GM21717 (cell line): ENCODE measurements at regions not wholly inside any gene's neighbourhood (a gene's known extent, or its start where the extent isn't known, plus 50 kb on each side); places are given as distances from the start of the nearest gene placed in this dataset.
A peak's percentile ranks its signal among the peaks of the same experiment; 100 is the strongest.
"Not testable (repeated sequence)": the region's sequence is repeated elsewhere in the genome, so short reads cannot be mapped to it uniquely, and the experiment has no call there.

Source experiments
- ATAC-seq: cut with Tn5 transposase; IDR thresholded peaks from one replicate; pipeline ENCODE4 v1.9.1; 2021; ENCODE audit warnings: mild to moderate bottlenecking, moderate library complexity; ENCODE audit not compliant: unreplicated experiment

DNA sequence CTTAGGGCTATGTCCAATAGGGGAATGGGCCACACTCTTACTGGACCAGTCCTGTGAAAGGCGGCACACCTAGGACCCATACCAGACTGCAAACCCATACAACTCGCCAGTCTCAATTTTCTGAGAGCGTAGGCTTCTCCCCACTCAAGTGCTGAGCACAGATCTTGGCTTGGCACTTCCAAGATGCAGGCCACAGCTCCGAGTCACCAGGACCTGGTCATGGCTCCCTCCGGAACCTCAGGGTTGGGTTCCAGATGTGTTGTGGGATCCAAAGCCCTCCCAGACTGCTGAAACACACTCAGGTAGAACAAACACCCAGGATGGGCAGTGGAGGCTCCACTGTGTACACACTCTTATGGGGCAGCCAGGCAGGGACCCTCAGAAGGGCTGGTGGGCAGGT lies 103.3 kb downstream of the TMEM144 start:
- no peak for ATAC-seq

- no peak for ATAC-seq
Measured at GRCh38 chr4:158314756-158315487, 104.6 kb downstream of the TMEM144 start.

- ATAC-seq: no peak
Measured at GRCh38 chr4:158315706-158316105, 105.4 kb downstream of the TMEM144 start.

- ATAC-seq: peak; percentile 71
Measured at GRCh38 chr4:158316264-158316663, 106.0 kb downstream of the TMEM144 start.

DNA sequence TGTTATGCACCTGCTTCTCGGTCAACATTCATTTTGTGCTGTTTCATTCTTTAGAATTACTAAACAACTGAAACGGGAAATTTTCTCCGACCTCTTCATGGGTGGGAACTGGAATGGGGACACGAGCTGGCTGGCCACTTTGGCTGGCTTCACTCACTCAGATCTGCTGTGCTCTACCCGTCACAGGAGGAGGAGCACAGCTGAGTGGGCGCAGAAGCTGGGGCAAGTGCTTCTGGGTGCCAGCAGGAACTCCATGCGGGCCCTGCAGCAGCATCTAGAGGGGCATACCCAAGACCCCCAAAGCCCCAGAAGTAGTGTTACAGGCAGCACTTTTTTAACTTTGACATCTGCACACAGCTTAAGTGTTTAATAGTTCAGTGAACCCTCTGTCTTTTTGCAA lies 109.6 kb downstream of the TMEM144 start:
- ATAC-seq: no peak

DNA sequence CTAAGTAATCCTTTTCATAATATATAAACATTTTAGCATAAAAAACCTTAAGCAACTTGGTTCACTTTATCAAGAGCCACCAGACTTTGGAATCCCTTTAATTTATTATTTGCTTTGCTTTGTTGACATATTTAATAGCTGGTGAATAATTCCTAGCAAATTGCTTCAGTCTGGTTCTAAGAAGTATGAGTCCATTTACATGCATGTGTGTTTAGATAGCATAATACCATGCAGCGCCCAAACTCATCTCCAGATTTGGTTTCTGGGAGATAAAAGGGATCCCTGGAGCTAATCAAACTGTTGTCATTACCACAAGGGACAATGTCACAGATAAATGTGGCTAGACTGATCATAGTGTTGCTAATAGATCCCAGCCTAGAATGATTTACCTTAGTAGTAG lies 111.8 kb downstream of the TMEM144 start:
- ATAC-seq: no peak

DNA sequence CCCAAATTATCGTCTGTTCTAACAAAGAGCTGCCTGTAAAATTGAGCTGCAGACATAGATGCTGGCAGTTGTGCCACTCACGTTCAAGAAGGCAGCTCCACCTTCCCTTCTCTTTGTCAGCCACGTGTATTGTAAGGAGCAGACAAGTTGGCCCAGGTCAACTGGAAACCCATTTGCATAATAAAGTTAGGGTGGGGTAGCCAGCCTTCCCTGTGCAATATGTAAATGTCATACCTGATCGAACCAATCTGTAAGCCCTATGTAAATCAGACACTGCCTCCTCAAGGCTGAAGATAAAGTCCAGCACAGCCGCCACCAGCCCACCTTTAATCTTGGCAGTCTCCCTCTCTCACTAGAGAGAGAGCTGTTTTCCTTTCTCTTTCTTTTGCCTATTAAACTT lies 117.2 kb downstream of the TMEM144 start:
- ATAC-seq: no peak

- no peak for ATAC-seq
Measured at GRCh38 chr4:158331863-158332262, 121.6 kb downstream of the TMEM144 start.

- no peak for ATAC-seq
Measured at GRCh38 chr4:158333820-158334219, 123.5 kb downstream of the TMEM144 start.

- ATAC-seq: no peak
Measured at GRCh38 chr4:158341896-158342295, 131.6 kb downstream of the TMEM144 start.

- ATAC-seq: no peak
Measured at GRCh38 chr4:158346576-158346975, 136.3 kb downstream of the TMEM144 start.

DNA sequence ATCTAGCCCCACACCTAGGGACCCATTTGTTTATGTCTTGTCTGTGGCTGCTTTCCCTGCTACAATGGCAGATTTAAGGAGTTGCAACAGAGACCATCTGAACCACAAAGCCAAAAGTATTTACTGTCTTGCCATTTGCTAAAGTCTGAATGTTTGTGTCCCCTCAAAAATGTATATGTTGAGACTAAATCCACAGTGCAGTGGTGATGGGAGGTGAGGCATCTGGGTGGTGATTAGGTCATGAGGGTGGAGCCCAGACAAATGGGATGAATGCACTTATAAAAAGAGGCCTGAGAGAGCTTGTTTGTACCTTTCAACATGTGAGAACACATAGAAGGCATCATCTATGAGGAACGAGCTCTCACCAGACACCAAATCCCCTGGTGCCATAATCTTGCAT lies 137.3 kb downstream of the TMEM144 start:
- no peak for ATAC-seq

- ATAC-seq: no peak
Measured at GRCh38 chr4:158350161-158350560, 139.9 kb downstream of the TMEM144 start.

DNA sequence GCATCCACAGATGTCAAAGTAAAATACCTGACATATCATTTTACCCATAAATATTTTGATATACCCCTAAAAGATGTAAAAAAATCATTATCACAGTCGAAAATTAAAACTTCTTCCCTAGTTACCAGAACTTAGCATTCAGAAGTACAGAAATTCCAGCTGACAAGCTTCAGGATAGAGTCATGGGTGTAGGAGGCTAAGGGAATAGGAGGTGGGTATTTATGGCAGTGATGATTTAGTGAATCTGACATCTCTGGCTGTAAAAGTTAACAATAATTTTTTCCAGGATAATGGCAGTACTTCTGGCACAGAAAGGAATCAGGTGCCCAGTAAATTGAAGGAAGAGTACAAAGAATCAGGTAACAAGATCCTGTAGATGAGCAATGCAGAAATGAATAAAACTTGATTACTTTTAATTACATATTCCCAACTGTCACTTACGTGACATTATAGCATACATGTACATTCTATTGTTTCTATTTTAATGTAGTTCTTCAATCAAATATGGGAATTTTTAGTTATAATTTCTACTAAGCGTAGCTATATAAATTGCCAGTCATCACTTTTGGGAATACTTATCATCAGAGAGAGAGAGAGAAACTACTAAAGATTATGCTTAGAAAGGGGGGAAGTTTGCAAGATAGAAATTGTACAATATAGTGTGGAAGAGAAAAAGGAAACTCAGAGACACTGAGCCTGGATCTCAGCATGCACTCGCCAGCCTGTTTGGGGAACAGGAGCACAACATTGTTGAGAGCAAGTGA lies 143.4 kb downstream of the TMEM144 start:
- no peak for ATAC-seq

- no peak for ATAC-seq
Measured at GRCh38 chr4:158356301-158356700, 146.0 kb downstream of the TMEM144 start.

GRCh38 chr4:158367932-158368441 lies 153.7 kb upstream of the RXFP1 start:
- ATAC-seq: not testable (repeated sequence)

GRCh38 chr4:158371158-158371557 lies 150.5 kb upstream of the RXFP1 start:
- no peak for ATAC-seq

- no peak for ATAC-seq
Measured at GRCh38 chr4:158374318-158374717, 147.4 kb upstream of the RXFP1 start.

DNA sequence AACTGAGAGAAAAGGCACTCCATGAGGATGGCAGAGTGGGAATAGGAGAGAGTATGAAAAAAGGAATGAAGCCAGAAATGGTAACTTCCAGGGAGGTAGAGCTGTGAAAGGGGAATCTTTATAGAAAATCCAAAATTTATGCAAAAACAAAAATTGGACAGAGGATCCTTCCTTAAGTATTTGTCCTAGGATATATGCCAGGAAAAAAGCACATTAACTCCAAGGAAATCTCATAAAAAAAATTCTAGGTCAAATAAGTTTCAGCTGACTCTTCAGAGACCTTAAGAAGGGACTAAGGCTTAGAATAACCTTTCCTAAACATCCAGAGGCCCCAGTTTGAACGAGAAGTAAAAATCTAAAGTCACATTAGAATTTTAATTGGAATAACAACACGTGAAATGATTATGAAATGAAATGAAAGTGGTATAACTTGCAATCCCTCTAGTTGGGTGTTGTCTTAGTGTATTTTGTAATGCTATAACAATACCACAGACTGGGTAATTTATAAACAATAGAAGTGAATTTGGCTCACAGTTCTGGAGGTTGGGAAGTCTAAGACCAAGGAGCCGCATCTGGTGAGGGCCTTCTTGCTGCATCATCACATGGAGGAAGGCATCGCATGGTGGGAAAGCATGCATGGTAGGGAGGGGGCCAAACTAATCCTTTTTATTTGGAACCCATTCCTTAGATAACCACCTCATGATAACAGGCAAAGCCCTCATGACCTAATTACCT lies 145.4 kb upstream of the RXFP1 start:
- ATAC-seq: no peak

DNA sequence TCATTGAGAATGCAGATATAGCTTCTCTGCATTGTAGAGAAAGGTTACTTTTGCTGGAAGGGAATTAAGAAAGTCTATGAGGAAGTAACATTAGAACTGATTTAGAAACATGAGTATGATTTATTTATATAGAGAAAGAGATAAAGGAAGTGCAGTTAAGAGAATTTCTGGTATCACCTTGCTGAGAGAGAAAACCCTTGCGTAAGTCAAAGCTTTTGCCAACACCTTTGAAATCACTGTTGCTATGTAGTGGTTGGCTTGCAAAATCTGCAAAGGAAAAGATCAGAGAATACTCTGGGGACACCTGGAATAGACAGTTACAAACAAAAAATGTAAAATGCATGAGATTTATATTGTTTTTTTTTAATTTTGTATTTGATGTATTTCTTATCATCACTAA lies 137.3 kb upstream of the RXFP1 start:
- ATAC-seq: no peak

GRCh38 chr4:158395343-158395742 lies 126.3 kb upstream of the RXFP1 start:
- no peak for ATAC-seq

DNA sequence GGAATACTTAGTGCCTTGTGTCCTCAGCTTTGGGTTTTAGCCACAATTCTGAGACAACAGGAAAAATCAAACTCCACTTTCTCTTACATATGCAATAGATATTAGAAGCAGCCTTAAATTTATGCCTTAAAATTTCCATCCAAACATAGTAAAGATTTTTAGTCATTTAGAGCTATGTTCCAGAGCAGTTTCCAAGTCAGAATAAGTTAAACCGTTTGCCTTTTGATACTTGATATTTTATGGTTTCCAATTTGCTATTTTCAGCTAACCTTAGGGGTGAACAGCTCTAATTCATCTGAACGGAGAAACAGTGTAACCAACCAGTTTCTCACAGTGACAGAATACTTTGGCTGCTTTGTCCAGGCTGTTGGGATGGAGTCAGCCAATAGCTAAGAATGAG lies 125.8 kb upstream of the RXFP1 start:
- ATAC-seq: no peak
